ENCODE measurements at regions not wholly inside any gene's neighbourhood (a gene's known extent, or its start where the extent isn't known, plus 50 kb on each side); places are given as distances from the start of the nearest gene placed in this dataset.
"Not testable (repeated sequence)": the region's sequence is repeated elsewhere in the genome, so short reads cannot be mapped to it uniquely, and the experiment has no call there.

- no peak for DNase-seq (ENCODE audit: extremely low read depth in 1 of 11, low read depth in 9 of 11, low spot score in 4 of 11)
Measured at GRCh38 chr3:87549208-87549607, 272.8 kb upstream of the POU1F1 start.

DNA sequence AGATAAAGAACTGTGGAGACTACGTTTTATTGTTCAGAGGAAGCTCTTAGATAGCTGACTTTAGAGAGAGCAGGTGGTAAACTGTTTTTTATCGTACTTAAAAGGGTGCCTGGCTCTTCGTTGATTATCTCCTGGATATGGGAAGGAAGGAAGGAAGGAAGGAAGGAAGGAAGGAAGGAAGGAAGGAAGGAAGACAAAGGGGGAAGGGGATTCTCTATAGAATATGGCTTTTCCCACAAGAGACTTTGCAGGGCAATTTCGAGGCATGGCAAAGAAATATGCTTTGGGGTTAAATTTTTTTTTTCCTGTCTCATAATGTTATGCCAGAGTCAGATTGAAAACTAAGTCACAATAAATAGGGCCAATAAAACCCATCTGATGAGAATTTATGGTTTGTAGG, 271.9 kb upstream of the POU1F1 start:
- no peak for DNase-seq (ENCODE audit: extremely low read depth in 1 of 11, low read depth in 9 of 11, low spot score in 4 of 11)

DNA sequence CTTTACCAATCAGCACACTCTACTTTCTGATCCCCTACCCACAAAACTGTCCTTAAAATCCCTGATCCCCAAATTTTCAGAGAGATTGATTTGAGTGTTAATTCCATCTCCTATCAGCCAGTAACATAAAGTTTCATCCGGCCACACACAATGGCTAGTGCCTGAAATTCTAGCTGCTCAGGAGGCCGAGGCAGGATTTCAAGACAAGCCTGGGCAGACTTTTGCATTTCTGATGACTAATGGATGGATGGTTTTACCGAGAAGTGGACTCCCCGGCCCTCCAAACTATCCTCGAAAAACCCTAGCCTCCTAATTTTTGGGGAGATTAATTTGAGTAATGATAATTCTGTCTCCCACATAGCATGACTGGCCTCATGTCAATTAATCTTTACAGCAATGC, 269.8 kb upstream of the POU1F1 start:
- DNase-seq (ENCODE audit: extremely low read depth in 1 of 11, low read depth in 9 of 11, low spot score in 4 of 11): no peak

GRCh38 chr3:87543408-87543807, 267.0 kb upstream of the POU1F1 start:
- not testable (repeated sequence) for DNase-seq (ENCODE audit: extremely low read depth in 1 of 11, low read depth in 9 of 11, low spot score in 4 of 11)

DNA sequence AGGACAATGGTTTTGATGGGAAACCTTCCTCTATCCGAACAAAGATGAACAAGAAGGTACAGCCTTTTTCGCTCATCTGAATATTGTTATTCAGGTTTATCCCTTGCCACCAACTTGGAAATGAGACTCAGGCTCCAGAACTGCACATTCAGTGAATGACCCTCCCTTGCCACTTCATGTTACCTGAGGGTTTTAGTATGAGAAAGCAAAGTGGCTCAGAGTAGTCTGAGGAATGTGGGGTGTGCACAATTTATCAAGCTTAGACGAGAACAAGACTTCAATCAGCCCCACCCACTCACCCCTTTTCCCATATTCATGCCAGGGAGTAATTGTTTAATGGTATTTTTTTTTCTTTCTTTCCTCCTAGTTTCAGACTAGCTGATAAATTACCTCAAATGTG, 265.3 kb upstream of the POU1F1 start:
- DNase-seq (ENCODE audit: extremely low read depth in 1 of 11, low read depth in 9 of 11, low spot score in 4 of 11): no peak

GRCh38 chr3:87538722-87539121, 262.3 kb upstream of the POU1F1 start:
- not testable (repeated sequence) for DNase-seq (ENCODE audit: extremely low read depth in 1 of 11, low read depth in 9 of 11, low spot score in 4 of 11)

DNA sequence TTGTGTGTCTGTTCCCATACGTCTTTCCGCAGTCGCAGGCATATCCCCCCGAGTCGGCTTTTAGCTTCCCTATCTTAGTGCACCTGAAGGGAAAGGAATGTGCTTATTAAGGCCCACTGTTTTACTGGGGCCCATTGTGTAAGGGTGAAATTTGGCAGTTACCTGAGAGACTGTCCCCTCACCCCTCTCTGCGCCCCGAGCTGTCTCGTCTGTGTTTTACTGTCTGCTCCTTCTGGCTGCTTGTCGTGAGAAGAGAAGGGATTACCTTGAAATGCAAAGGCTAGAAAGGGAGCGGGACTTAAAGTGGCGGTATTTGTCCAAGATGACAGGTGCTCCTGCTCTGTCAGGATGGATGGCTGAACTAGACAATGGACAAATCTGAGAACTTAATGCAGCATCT, 233.0 kb upstream of the POU1F1 start:
- DNase-seq (ENCODE audit: extremely low read depth in 1 of 11, low read depth in 9 of 11, low spot score in 4 of 11): no peak

- DNase-seq (ENCODE audit: extremely low read depth in 1 of 11, low read depth in 9 of 11, low spot score in 4 of 11): no peak
Measured at GRCh38 chr3:87508921-87509320, 232.5 kb upstream of the POU1F1 start.

- DNase-seq (ENCODE audit: extremely low read depth in 1 of 11, low read depth in 9 of 11, low spot score in 4 of 11): no peak
Measured at GRCh38 chr3:87507753-87508152, 231.4 kb upstream of the POU1F1 start.

- DNase-seq (ENCODE audit: extremely low read depth in 1 of 11, low read depth in 9 of 11, low spot score in 4 of 11): peak in 10 of 11 donors; percentile 13 to 46 (median 21)
Measured at GRCh38 chr3:87503900-87504498, 227.6 kb upstream of the POU1F1 start.

DNA sequence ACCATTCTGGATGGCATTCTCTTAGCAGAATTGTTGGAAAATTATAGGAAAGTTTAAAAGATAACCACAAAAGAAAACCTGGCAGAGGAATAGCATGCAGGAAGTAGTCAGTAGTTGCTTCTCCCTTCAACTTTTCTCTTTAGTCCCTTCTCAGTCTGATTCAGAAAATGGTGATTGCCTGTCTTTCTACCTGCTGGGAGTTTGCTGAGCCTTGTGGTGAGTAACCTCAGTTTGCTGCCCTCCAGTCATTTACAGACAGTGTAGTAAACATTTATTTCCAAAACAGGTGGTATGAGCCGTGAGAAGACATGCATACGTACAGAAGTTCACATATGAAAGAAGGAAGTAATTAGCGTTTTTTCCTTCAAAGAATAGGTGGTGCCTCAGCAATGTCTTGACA, 224.7 kb upstream of the POU1F1 start:
- DNase-seq (ENCODE audit: extremely low read depth in 1 of 11, low read depth in 9 of 11, low spot score in 4 of 11): no peak

DNA sequence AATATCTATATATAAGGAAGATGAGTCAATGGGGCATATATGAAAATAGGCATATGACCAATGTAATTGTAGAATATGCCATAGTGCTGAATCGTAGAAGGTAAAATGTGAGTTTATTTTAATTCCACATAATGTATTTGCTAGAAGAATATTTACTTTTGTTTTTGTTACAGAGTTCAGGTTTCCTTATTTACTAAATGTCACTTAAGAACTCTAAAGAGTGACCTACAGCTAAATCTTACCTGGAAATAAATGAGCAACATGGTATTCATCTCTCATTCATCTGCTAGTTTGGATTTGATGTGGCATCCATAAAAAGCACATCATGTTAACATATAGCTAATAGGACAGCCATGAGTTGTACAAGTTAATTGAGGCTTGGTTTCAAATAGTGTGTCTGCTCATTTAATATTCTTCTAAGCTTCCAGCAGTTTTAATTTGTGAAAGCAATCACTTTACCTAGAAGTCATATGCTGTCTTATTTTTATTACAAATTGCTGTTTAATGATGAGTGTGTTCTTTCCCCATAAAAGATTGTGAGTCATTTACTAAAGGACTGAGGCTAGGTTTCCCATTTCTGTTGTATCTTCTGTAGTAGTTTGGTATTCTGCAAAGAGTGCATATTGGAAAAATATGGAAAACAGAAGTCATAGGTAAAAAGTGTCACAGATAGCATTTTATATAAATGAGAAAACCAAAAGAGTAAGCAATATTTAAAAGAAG, 222.1 kb upstream of the POU1F1 start:
- no peak for DNase-seq (ENCODE audit: extremely low read depth in 1 of 11, low read depth in 9 of 11, low spot score in 4 of 11)

DNA sequence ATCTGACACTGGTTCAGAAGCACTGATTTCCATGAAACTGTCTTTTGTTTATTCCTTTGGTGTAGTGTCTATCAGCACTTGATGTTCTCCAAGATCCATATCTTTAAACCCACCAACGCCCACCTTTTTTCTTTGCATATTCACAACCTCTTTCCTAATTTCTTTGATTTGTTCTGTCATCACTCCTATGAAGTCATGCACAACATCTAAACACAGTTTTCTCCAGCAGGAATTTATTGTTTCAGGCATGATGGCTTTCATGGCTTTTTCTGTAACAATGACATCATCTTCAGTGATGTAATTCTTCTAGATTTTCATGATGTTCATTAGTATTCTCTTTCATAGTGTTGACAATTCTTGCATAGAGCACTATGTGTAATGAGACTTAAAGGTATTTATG, 219.6 kb upstream of the POU1F1 start:
- DNase-seq (ENCODE audit: extremely low read depth in 1 of 11, low read depth in 9 of 11, low spot score in 4 of 11): no peak

- DNase-seq (ENCODE audit: extremely low read depth in 1 of 11, low read depth in 9 of 11, low spot score in 4 of 11): no peak
Measured at GRCh38 chr3:87494264-87494663, 217.9 kb upstream of the POU1F1 start.

DNA sequence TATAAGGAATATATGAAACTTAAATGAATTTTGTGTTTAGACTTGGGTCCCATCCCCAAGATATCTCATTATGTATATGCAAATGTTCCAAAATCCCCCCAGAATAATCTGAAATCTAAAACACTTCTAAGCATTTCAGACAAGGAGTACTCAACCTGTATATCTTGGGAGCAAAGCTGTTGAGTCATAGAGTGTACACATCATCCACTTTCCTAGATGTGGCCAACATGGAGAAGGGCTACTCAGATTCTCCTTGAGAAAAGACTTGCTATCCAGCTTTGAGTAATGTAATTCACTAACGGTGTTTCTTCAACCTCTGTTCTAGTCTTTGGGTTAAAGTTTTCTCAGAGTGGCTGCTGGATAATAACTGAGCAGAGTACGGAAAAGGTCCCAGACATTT, 215.5 kb upstream of the POU1F1 start:
- DNase-seq (ENCODE audit: extremely low read depth in 1 of 11, low read depth in 9 of 11, low spot score in 4 of 11): no peak

DNA sequence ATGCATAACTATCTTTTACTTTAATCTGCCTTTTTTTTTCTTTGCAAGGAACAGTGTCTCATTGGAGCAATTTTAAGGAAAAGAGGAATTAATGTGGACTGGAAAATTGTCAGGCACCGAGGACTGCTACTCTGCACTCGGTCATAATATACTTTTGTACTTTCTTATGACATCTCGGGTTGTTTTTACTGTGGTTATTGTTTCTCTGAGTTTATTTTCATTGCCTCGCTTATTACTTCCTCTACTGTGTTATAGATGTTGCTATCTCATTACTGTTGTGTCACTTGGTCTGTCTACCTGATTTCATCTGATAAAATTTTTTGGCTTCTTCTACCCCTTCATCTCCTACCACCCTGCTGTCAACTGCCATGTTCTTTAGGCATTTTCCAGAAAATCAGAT, 213.5 kb upstream of the POU1F1 start:
- DNase-seq (ENCODE audit: extremely low read depth in 1 of 11, low read depth in 9 of 11, low spot score in 4 of 11): no peak

- DNase-seq (ENCODE audit: extremely low read depth in 1 of 11, low read depth in 9 of 11, low spot score in 4 of 11): no peak
Measured at GRCh38 chr3:87488765-87489164, 212.4 kb upstream of the POU1F1 start.

GRCh38 chr3:87486635-87487034, 210.3 kb upstream of the POU1F1 start:
- DNase-seq (ENCODE audit: extremely low read depth in 1 of 11, low read depth in 9 of 11, low spot score in 4 of 11): not testable (repeated sequence)

DNA sequence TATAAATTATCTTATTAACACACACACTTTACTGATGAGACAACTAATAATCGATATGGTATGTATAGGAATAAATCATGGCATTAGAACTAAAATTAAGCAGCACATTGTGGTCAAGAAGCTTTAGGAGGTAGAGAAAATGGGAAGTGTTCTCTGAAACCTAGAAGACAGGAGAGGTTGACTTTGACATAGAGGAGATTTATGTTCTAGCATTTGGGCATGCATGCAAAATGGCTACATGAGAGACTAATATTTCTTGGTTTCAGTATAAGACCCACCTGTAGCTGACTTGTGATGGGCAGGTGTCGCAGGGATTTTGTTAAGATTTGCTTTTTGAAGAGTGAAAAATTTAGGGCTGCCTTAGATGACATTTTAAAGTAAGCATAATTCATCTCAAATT, 209.7 kb upstream of the POU1F1 start:
- DNase-seq (ENCODE audit: extremely low read depth in 1 of 11, low read depth in 9 of 11, low spot score in 4 of 11): no peak

GRCh38 chr3:87478716-87479115, 202.3 kb upstream of the POU1F1 start:
- no peak for DNase-seq (ENCODE audit: extremely low read depth in 1 of 11, low read depth in 9 of 11, low spot score in 4 of 11)

DNA sequence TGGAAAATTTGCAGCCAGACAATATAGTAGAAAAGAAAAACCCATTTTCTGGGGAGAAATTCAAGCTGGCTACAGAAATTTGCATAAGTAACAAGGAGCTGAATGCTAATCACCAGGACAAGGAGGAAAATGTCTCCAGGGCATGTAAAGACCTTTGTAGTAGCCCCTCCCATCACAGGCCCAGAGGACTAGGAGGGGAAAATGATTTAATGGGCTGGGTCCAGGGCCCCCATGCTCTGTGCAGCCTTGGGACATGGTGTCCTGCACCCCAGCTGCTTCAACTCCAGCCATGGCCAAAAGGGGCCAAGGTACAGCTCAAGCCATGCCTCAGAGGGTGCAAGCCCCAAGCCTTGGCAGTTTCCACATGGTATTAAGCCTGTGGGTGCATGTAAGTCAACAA, 197.6 kb upstream of the POU1F1 start:
- no peak for DNase-seq (ENCODE audit: extremely low read depth in 1 of 11, low read depth in 9 of 11, low spot score in 4 of 11)

Measured in renal cortex interstitium (tissue), 11 donors.